ENCODE measurements at regions not wholly inside any gene's neighbourhood (a gene's known extent, or its start where the extent isn't known, plus 50 kb on each side); places are given as distances from the start of the nearest gene placed in this dataset.

DNA sequence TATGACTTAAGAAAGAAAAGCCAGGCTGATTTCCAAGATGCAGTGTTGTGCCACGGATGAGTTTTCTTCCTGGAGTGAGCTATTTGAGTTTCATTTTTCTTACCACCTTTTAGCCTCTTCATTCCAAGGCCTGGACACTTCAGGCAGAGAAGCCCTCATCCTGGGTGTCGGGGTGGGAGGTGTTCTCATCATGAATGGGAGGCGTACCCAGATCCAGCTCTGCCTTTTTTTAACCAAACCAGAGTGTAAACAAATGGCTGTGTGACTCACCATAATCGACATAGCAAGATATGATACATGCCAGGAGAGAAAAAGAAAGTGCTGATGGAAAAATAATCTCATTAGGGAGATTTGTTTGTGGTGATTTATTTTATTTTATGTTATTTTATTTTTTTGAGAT lies 79.9 kb downstream of the ARF6 start:
- Histone ChIP-seq H3K4me1 (ENCODE audit: control insufficient read depth in 1 of 2, insufficient read depth in 2 of 2, low read length in 2 of 2) (peaks cover 32% of the 10 kb centered on the region in 2 donors), H3K36me3 (ENCODE audit: control insufficient read depth in 1 of 2, insufficient read depth in 2 of 2, low read length in 2 of 2) (no peaks in the 10 kb centered on the region), H3K27ac (ENCODE audit: low read length) (peak overlapping the region; percentile 81), H3K27me3 (ENCODE audit: low read depth, low read length) (no peaks in the 10 kb centered on the region), H3K4me3 (ENCODE audit: low read depth in 1 of 2, low read length in 2 of 2) (peak overlapping the region; percentile 14 to 32), H3K9me3 (ENCODE audit: control insufficient read depth in 1 of 2, low read length in 2 of 2) (no peaks in the 10 kb centered on the region)

- peak overlapping the region; percentile 65 for H3K27ac ChIP-seq (ENCODE audit: low read length)
- peaks cover 33 to 40% of the 10 kb centered on the region in 2 donors for H3K4me1 ChIP-seq (ENCODE audit: control insufficient read depth in 1 of 2, insufficient read depth in 2 of 2, low read length in 2 of 2)
- no peak overlapping the region for H3K4me3 ChIP-seq (ENCODE audit: low read depth in 1 of 2, low read length in 2 of 2)
- H3K27me3 ChIP-seq (ENCODE audit: low read depth, low read length), result no peaks in the 10 kb centered on the region
- H3K9me3 ChIP-seq (ENCODE audit: control insufficient read depth in 1 of 2, low read length in 2 of 2), result no peaks in the 10 kb centered on the region
- H3K36me3 ChIP-seq (ENCODE audit: control insufficient read depth in 1 of 2, insufficient read depth in 2 of 2, low read length in 2 of 2), result no peaks in the 10 kb centered on the region
These were observed 82.4 kb downstream of the ARF6 start for GRCh38 chr14:49975276-49975675.

DNA sequence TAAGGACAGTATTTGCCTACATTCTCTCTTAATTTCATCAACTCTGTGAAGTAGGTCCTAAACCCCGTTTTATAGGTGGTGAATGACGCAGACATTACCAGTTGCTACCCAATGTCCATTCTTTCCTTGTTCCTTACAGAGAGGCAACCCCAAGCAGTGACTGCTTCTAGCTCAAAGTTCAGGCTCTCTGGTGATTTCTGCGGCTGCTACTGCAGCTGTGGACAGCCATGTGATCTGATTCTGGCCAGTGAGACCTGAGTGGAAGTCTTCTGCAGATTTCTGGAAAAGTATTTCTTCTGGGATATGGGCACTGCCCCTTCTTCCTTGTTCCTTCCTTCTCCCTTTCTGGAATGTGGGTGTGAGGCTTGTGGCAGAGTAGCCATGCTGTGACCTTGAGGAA lies 82.9 kb downstream of the ARF6 start:
- H3K36me3 ChIP-seq (ENCODE audit: control insufficient read depth in 1 of 2, insufficient read depth in 2 of 2, low read length in 2 of 2), result no peaks in the 10 kb centered on the region
- H3K4me1 ChIP-seq (ENCODE audit: control insufficient read depth in 1 of 2, insufficient read depth in 2 of 2, low read length in 2 of 2), result peaks cover 31 to 42% of the 10 kb centered on the region in 2 donors
- H3K9me3 ChIP-seq (ENCODE audit: control insufficient read depth in 1 of 2, low read length in 2 of 2), result no peaks in the 10 kb centered on the region
- H3K4me3 ChIP-seq (ENCODE audit: low read depth in 1 of 2, low read length in 2 of 2), result no peak overlapping the region
- H3K27me3 ChIP-seq (ENCODE audit: low read depth, low read length), result no peaks in the 10 kb centered on the region
- peak overlapping the region; percentile 65 for H3K27ac ChIP-seq (ENCODE audit: low read length)

- Histone ChIP-seq H3K4me1 (ENCODE audit: control insufficient read depth in 1 of 2, insufficient read depth in 2 of 2, low read length in 2 of 2) (peaks cover 16 to 41% of the 10 kb centered on the region in 2 donors), H3K36me3 (ENCODE audit: control insufficient read depth in 1 of 2, insufficient read depth in 2 of 2, low read length in 2 of 2) (no peaks in the 10 kb centered on the region), H3K27ac (ENCODE audit: low read length) (no peak overlapping the region), H3K27me3 (ENCODE audit: low read depth, low read length) (no peaks in the 10 kb centered on the region), H3K4me3 (ENCODE audit: low read depth in 1 of 2, low read length in 2 of 2) (no peak overlapping the region), H3K9me3 (ENCODE audit: control insufficient read depth in 1 of 2, low read length in 2 of 2) (no peaks in the 10 kb centered on the region)
These were observed 84.4 kb downstream of the ARF6 start for GRCh38 chr14:49977126-49977841.

DNA sequence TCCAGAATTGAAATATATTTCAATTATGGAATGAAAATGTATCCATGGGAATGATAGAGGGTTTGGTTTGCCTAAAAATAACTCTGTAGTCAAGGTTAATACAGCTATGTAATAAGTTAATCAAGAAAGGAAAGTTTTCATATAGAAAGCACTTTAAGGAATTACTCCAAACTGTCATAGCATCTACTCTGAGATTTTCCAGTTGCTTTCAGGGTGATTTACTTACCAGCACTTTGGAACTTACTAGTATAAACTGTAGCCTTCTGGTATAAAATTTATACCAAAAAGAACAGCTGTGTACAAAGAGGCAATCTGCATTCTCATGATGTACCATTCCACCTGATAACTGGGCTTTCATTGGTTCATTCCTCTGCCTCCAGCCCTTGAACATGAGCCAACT lies 87.1 kb downstream of the ARF6 start:
- H3K36me3 ChIP-seq (ENCODE audit: control insufficient read depth in 1 of 2, insufficient read depth in 2 of 2, low read length in 2 of 2), result no peaks in the 10 kb centered on the region
- H3K27me3 ChIP-seq (ENCODE audit: low read depth, low read length), result no peaks in the 10 kb centered on the region
- no peak overlapping the region for H3K27ac ChIP-seq (ENCODE audit: low read length)
- peaks cover 10 to 29% of the 10 kb centered on the region in 2 donors for H3K4me1 ChIP-seq (ENCODE audit: control insufficient read depth in 1 of 2, insufficient read depth in 2 of 2, low read length in 2 of 2)
- no peak overlapping the region for H3K4me3 ChIP-seq (ENCODE audit: low read depth in 1 of 2, low read length in 2 of 2)
- no peaks in the 10 kb centered on the region for H3K9me3 ChIP-seq (ENCODE audit: control insufficient read depth in 1 of 2, low read length in 2 of 2)

DNA sequence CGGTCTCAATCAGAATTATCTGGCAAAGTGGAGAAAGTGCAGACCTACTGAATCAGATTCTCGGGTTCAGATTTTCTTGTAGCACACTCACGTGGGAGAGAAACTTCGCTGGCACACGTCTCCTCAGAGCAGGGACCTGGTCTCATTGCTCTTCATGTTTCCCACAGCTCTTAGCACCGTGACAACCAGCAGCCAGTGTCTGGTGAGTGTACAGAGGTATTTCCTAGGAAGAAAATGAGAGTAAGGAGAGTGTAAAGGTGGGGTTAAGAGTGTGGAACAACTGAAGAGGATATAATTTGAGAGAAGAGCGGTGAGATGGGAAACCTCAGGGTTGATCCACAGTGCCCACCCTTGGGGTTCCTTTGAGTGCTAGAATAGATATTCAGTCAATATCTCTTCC lies 89.2 kb downstream of the ARF6 start:
- Histone ChIP-seq H3K36me3 (ENCODE audit: control insufficient read depth in 1 of 2, insufficient read depth in 2 of 2, low read length in 2 of 2) (no peaks in the 10 kb centered on the region), H3K4me3 (ENCODE audit: low read depth in 1 of 2, low read length in 2 of 2) (peak overlapping the region in 1 of 2 donors; percentile 31), H3K27me3 (ENCODE audit: low read depth, low read length) (no peaks in the 10 kb centered on the region), H3K9me3 (ENCODE audit: control insufficient read depth in 1 of 2, low read length in 2 of 2) (no peaks in the 10 kb centered on the region), H3K27ac (ENCODE audit: low read length) (peak overlapping the region; percentile 54), H3K4me1 (ENCODE audit: control insufficient read depth in 1 of 2, insufficient read depth in 2 of 2, low read length in 2 of 2) (peaks cover 5 to 29% of the 10 kb centered on the region in 2 donors)

GRCh38 chr14:49982501-49982951 lies 89.6 kb downstream of the ARF6 start:
- Histone ChIP-seq H3K36me3 (ENCODE audit: control insufficient read depth in 1 of 2, insufficient read depth in 2 of 2, low read length in 2 of 2) (no peaks in the 10 kb centered on the region), H3K4me3 (ENCODE audit: low read depth in 1 of 2, low read length in 2 of 2) (peak overlapping the region in 1 of 2 donors; percentile 31), H3K9me3 (ENCODE audit: control insufficient read depth in 1 of 2, low read length in 2 of 2) (no peaks in the 10 kb centered on the region), H3K27ac (ENCODE audit: low read length) (peak overlapping the region; percentile 54), H3K4me1 (ENCODE audit: control insufficient read depth in 1 of 2, insufficient read depth in 2 of 2, low read length in 2 of 2) (peaks cover 5 to 29% of the 10 kb centered on the region in 2 donors), H3K27me3 (ENCODE audit: low read depth, low read length) (no peaks in the 10 kb centered on the region)

DNA sequence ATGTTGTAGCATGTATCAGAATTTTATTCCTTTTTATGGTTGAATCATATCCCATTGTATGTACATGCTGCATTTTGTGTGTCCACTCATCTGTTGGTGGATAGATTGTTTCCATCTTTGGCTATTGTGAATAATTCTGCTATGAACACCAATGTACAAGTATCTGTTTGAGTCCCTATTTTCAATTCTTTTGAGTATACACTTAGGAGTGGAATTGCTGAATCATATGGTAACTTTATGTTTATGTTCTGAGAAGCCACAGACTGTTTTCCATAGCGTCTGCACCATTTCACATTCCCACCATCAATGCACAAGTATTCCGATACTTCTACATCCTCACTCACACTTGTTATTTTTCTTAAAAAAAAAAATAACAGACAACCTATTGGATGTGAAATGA lies 91.5 kb downstream of the ARF6 start:
- H3K4me1 ChIP-seq (ENCODE audit: control insufficient read depth in 1 of 2, insufficient read depth in 2 of 2, low read length in 2 of 2), result peaks cover 4 to 24% of the 10 kb centered on the region in 2 donors
- no peak overlapping the region for H3K27ac ChIP-seq (ENCODE audit: low read length)
- H3K36me3 ChIP-seq (ENCODE audit: control insufficient read depth in 1 of 2, insufficient read depth in 2 of 2, low read length in 2 of 2), result no peaks in the 10 kb centered on the region
- H3K9me3 ChIP-seq (ENCODE audit: control insufficient read depth in 1 of 2, low read length in 2 of 2), result no peaks in the 10 kb centered on the region
- H3K27me3 ChIP-seq (ENCODE audit: low read depth, low read length), result no peaks in the 10 kb centered on the region
- no peak overlapping the region for H3K4me3 ChIP-seq (ENCODE audit: low read depth in 1 of 2, low read length in 2 of 2)

GRCh38 chr14:49986343-49987014 lies 93.6 kb downstream of the ARF6 start:
- H3K4me3 ChIP-seq (ENCODE audit: low read depth in 1 of 2, low read length in 2 of 2), result peak overlapping the region in 1 of 2 donors; percentile 23
- H3K36me3 ChIP-seq (ENCODE audit: control insufficient read depth in 1 of 2, insufficient read depth in 2 of 2, low read length in 2 of 2), result no peaks in the 10 kb centered on the region
- H3K4me1 ChIP-seq (ENCODE audit: control insufficient read depth in 1 of 2, insufficient read depth in 2 of 2, low read length in 2 of 2), result peaks cover 0 to 6% of the 10 kb centered on the region in 2 donors
- no peaks in the 10 kb centered on the region for H3K27me3 ChIP-seq (ENCODE audit: low read depth, low read length)
- H3K9me3 ChIP-seq (ENCODE audit: control insufficient read depth in 1 of 2, low read length in 2 of 2), result no peaks in the 10 kb centered on the region
- peak overlapping the region; percentile 24 for H3K27ac ChIP-seq (ENCODE audit: low read length)

DNA sequence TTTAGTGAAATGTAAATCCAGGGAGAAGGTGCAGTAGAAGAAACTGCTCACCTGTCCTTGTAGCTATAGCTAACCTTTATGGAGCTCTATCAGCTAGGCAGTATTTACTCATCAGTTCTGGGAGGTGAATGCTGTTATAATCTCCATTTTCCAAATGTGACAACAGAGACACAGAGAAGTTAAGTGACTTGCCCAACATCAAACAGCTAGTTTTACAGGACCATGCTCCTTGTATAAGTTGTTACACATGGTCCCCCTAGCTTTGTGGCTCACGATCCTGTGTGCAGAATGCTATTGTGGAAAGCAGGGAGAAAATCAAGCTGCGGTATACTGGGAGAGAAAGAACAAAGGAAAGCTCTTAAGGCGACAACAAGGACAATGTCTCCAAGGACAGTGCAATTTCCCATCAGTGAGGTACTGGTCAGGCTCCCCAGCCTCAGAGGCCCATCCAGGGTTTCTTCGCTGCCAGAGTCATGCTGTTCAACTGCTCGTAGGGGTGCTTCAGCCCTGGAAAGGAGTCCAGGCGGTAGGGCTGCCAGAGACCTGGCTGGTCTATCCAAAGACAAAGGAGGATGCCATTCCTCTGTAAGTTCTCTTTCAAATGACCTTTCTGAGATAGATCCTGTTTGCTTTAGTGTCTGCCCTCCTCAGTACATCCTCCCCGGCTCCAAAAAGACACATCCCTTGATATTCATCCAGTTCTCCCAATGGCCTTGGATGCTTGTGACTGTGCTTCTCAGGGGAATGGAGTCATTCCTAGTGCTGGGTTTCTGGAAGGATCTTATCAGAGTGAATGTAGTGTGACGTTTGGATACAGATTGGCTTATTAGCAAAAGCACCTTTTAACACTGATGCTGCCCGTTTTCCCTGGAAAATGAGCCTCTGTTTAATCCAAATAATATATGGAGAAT lies 95.5 kb downstream of the ARF6 start:
- H3K27me3 ChIP-seq (ENCODE audit: low read depth, low read length), result no peaks in the 10 kb centered on the region
- H3K4me3 ChIP-seq (ENCODE audit: low read depth in 1 of 2, low read length in 2 of 2), result no peak overlapping the region
- no peak overlapping the region for H3K27ac ChIP-seq (ENCODE audit: low read length)
- H3K36me3 ChIP-seq (ENCODE audit: control insufficient read depth in 1 of 2, insufficient read depth in 2 of 2, low read length in 2 of 2), result no peaks in the 10 kb centered on the region
- H3K9me3 ChIP-seq (ENCODE audit: control insufficient read depth in 1 of 2, low read length in 2 of 2), result no peaks in the 10 kb centered on the region
- no peaks in the 10 kb centered on the region for H3K4me1 ChIP-seq (ENCODE audit: control insufficient read depth in 1 of 2, insufficient read depth in 2 of 2, low read length in 2 of 2)

DNA sequence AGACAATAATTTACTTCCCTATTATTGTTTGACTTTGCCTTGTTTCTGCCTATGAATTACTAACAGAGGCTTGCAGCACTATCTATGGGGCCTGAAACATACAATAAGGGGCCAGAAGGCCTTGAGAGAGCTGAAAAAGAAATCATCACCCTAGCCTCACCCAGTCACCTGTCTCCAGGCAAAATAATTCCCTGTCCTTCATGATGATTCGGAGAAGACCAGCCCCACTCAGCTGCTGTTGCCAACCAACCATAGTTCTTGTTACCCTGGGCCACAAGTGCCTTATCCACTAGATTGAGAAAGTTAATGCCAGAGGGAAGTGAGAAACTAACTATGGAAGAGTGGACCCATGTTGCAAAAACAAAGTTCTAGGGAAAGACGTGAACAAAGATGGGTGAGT lies 97.1 kb downstream of the ARF6 start:
- H3K36me3 ChIP-seq (ENCODE audit: control insufficient read depth in 1 of 2, insufficient read depth in 2 of 2, low read length in 2 of 2), result no peaks in the 10 kb centered on the region
- H3K9me3 ChIP-seq (ENCODE audit: control insufficient read depth in 1 of 2, low read length in 2 of 2), result no peaks in the 10 kb centered on the region
- H3K27me3 ChIP-seq (ENCODE audit: low read depth, low read length), result no peaks in the 10 kb centered on the region
- no peak overlapping the region for H3K27ac ChIP-seq (ENCODE audit: low read length)
- no peaks in the 10 kb centered on the region for H3K4me1 ChIP-seq (ENCODE audit: control insufficient read depth in 1 of 2, insufficient read depth in 2 of 2, low read length in 2 of 2)
- no peak overlapping the region for H3K4me3 ChIP-seq (ENCODE audit: low read depth in 1 of 2, low read length in 2 of 2)

Data from muscle layer of duodenum (tissue), 2 donors.